H1 (cell line): ENCODE measurements at regions not wholly inside any gene's neighbourhood (a gene's known extent, or its start where the extent isn't known, plus 50 kb on each side); places are given as distances from the start of the nearest gene placed in this dataset.

ENCODE experiments used
- CTCF ChIA-PET: fragments of 300-600 bp; sonication (Branson Sonifier 250); formaldehyde crosslinking; loops from one replicate; lab custom pipeline; 2021; ENCODE audit not compliant: partially characterized antibody; lab: Charles Lee
- POLR2A ChIA-PET: fragments of 300-600 bp; sonication (Branson Sonifier 250); formaldehyde crosslinking; loops from one replicate; lab custom pipeline; 2021; ENCODE audit warnings: inconsistent platforms; ENCODE audit not compliant: partially characterized antibody; lab: Charles Lee
- DNase-seq, 2 experiments: peaks; one replicate each; pipeline versions ENCODE4 v3.0.0 to v3.0.0-alpha.2; 2010 to 2022; ENCODE audit warnings: low spot score in 2 of 2, low read depth in 1 of 2, mixed read lengths in 1 of 2
- FAIRE-seq: peaks from 2 replicates; lab custom pipeline; 2011; peaks lifted over from hg19 to GRCh38; lab: Jason Lieb, UNC
- H2AFZ ChIP-seq: 2 replicates; pipeline ENCODE4 v1.8.1; 2012; ENCODE audit warnings: low read length, inconsistent platforms
- H2AK5ac ChIP-seq: 2 replicates; pipeline ENCODE4 v1.6.1; 2013; ENCODE audit warnings: low read depth, low read length
- H2BK120ac ChIP-seq: replicated peaks from 2 replicates; pipeline ENCODE3; 2013; ENCODE audit warnings: low read depth, low read length, inconsistent platforms
- H2BK12ac ChIP-seq: 2 replicates; pipeline ENCODE4 v1.6.1; 2013; ENCODE audit warnings: low read depth, low read length
- H2BK15ac ChIP-seq: 2 replicates; pipeline ENCODE4 v1.6.1; 2013; ENCODE audit warnings: low read length
- H2BK20ac ChIP-seq: 2 replicates; pipeline ENCODE4 v1.6.1; 2013; ENCODE audit warnings: low read length
- H2BK5ac ChIP-seq: 2 replicates; pipeline ENCODE4 v1.6.1; 2013; ENCODE audit warnings: low read depth, low read length
- H3K14ac ChIP-seq: 2 replicates; pipeline ENCODE4 v1.6.1; 2013; ENCODE audit warnings: inconsistent platforms; ENCODE audit not compliant: insufficient read length
- H3K18ac ChIP-seq: 2 replicates; pipeline ENCODE4 v1.6.1; 2013; ENCODE audit warnings: low read length; ENCODE audit errors: extremely low read depth
- H3K23ac ChIP-seq: 2 replicates; pipeline ENCODE4 v1.6.1; 2013; ENCODE audit warnings: inconsistent platforms; ENCODE audit not compliant: insufficient read length
- H3K23me2 ChIP-seq: 2 replicates; pipeline ENCODE4 v1.6.1; 2013; ENCODE audit warnings: low read depth, low read length
- H3K27ac ChIP-seq: 2 replicates; pipeline ENCODE4 v1.6.1; 2011; ENCODE audit warnings: low read depth, low read length, inconsistent platforms
- H3K27me3 ChIP-seq, 4 experiments: replicated peaks in 1 of 4; 1 replicate in 1 of 4; 2 replicates in 3 of 4; pipeline versions ENCODE4 v1.6.1 to v1.8.1; 2011 to 2013; ENCODE audit warnings: low read length in 3 of 4, mild to moderate bottlenecking in 3 of 4, inconsistent platforms in 2 of 4, mixed read lengths in 2 of 4, moderate library complexity in 1 of 4; ENCODE audit not compliant: control insufficient read depth in 3 of 4, insufficient read depth in 3 of 4; ENCODE audit errors: extremely low read depth in 1 of 4
- H3K36me3 ChIP-seq, 4 experiments: 2 replicates each; pipeline versions ENCODE4 v1.6.1 to v1.8.1; 2011 to 2013; ENCODE audit warnings: mild to moderate bottlenecking in 4 of 4, low read length in 3 of 4, moderate library complexity in 2 of 4, control low read depth in 1 of 4, inconsistent platforms in 1 of 4; ENCODE audit not compliant: insufficient read depth in 4 of 4, control insufficient read depth in 2 of 4
- H3K4ac ChIP-seq: replicated peaks from 2 replicates; pipeline ENCODE3; 2013; ENCODE audit warnings: low read length, low read depth, mixed read lengths, inconsistent platforms; ENCODE audit not compliant: insufficient read length
- H3K4me1 ChIP-seq, 4 experiments: replicated peaks in 1 of 4; 1 replicate in 1 of 4; 2 replicates in 3 of 4; pipeline versions ENCODE4 v1.6.1 to v1.8.1; 2011 to 2013; ENCODE audit warnings: low read length in 3 of 4, inconsistent platforms in 2 of 4, mixed read lengths in 1 of 4; ENCODE audit not compliant: insufficient read depth in 4 of 4, control insufficient read depth in 3 of 4
- H3K4me2 ChIP-seq, 2 experiments: 2 replicates each; pipeline versions ENCODE4 v1.6.1 to v1.8.1; 2011 to 2013; ENCODE audit warnings: low read depth in 2 of 2, low read length in 2 of 2, control low read depth in 1 of 2, inconsistent platforms in 1 of 2, mild to moderate bottlenecking in 1 of 2; ENCODE audit not compliant: insufficient read depth in 1 of 2
- H3K4me3 ChIP-seq, 4 experiments: fragments of 200-600, 300-600 bp in 1 of 4; sonication (generic), shearing (Covaris generic), sonication (Bioruptor Twin) in 1 of 4; 2 replicates each; pipeline versions ENCODE4 v1.5.1 to v1.8.1; 2011 to 2016; ENCODE audit warnings: low read length in 4 of 4, low read depth in 3 of 4, control low read depth in 2 of 4, inconsistent platforms in 2 of 4, mild to moderate bottlenecking in 2 of 4, mixed read lengths in 1 of 4, moderate library complexity in 1 of 4; ENCODE audit not compliant: insufficient read depth in 2 of 4; ENCODE audit errors: extremely low read depth in 1 of 4
- H3K56ac ChIP-seq: replicated peaks from 2 replicates; pipeline ENCODE3; 2013; ENCODE audit warnings: low read depth, mild to moderate bottlenecking, mixed read lengths, low read length, inconsistent platforms; ENCODE audit not compliant: insufficient read length
- H3K79me1 ChIP-seq: 2 replicates; pipeline ENCODE4 v1.6.1; 2013; ENCODE audit warnings: low read depth, low read length, control low read depth
- H3K79me2 ChIP-seq, 2 experiments: 2 replicates each; pipeline versions ENCODE4 v1.6.1 to v1.8.1; 2012 to 2013; ENCODE audit warnings: low read length in 2 of 2, mild to moderate bottlenecking in 2 of 2, inconsistent platforms in 1 of 2; ENCODE audit not compliant: insufficient read depth in 2 of 2, control insufficient read depth in 1 of 2
- H3K9ac ChIP-seq, 4 experiments: replicated peaks in 1 of 4; 1 replicate in 1 of 4; 2 replicates in 3 of 4; pipeline versions ENCODE4 v1.6.1 to v1.8.1; 2011 to 2013; ENCODE audit warnings: low read depth in 3 of 4, low read length in 3 of 4, control low read depth in 2 of 4, mild to moderate bottlenecking in 2 of 4, moderate library complexity in 2 of 4, inconsistent platforms in 1 of 4; ENCODE audit errors: extremely low read depth in 1 of 4
- H3K9me3 ChIP-seq, 2 experiments: 2 replicates each; pipeline versions ENCODE4 v1.6.1 to v1.8.1; 2012 to 2013; ENCODE audit warnings: mild to moderate bottlenecking in 2 of 2, moderate library complexity in 2 of 2, control low read depth in 1 of 2, inconsistent platforms in 1 of 2, low read depth in 1 of 2, low read length in 1 of 2, mixed read lengths in 1 of 2; ENCODE audit not compliant: insufficient read depth in 2 of 2
- H4K20me1 ChIP-seq, 2 experiments: replicated peaks in 1 of 2; 2 replicates each; pipeline versions ENCODE3 to v1.8.1; 2011 to 2013; ENCODE audit warnings: inconsistent platforms in 2 of 2, low read length in 2 of 2, mild to moderate bottlenecking in 1 of 2; ENCODE audit not compliant: insufficient read depth in 2 of 2, control insufficient read depth in 1 of 2
- H4K5ac ChIP-seq: 2 replicates; pipeline ENCODE4 v1.6.1; 2013; ENCODE audit warnings: low read length, low read depth, mixed read lengths, inconsistent platforms; ENCODE audit not compliant: insufficient read length
- H4K8ac ChIP-seq: 2 replicates; pipeline ENCODE4 v1.8.0; 2013; ENCODE audit warnings: mild to moderate bottlenecking, moderate library complexity, low read length, inconsistent platforms; ENCODE audit not compliant: insufficient read depth; ENCODE audit errors: extremely low read depth
- H4K91ac ChIP-seq: replicated peaks from 2 replicates; pipeline ENCODE3; 2013; ENCODE audit warnings: low read length, mixed read lengths, inconsistent platforms; ENCODE audit not compliant: insufficient read length
- CREB1 ChIP-seq: IDR thresholded peaks from 2 replicates; pipeline ENCODE4 v1.6.1; 2012; ENCODE audit warnings: inconsistent platforms
- KDM5A ChIP-seq: fragments of 200-600 bp; IDR thresholded peaks from 2 replicates; pipeline ENCODE4 v1.7.1; 2012; ENCODE audit warnings: mild to moderate bottlenecking, low read length, inconsistent platforms, mixed read lengths
- NRF1 ChIP-seq: IDR thresholded peaks from 2 replicates; pipeline ENCODE4 v1.6.1; 2011; ENCODE audit warnings: mild to moderate bottlenecking, low read depth, low read length, improper control_type of control experiment
- POLR2AphosphoS5 ChIP-seq: IDR thresholded peaks from 2 replicates; pipeline ENCODE4 v1.6.1; 2011; ENCODE audit warnings: low read depth, low read length
- RAD21 ChIP-seq, 2 experiments: IDR thresholded peaks in 1 of 2; conservative IDR thresholded peaks in 1 of 2; 2 replicates each; pipeline ENCODE4 v1.6.1; 2011; ENCODE audit warnings: low read depth in 2 of 2, low read length in 2 of 2, improper control_type of control experiment in 1 of 2, inconsistent platforms in 1 of 2, mild to moderate bottlenecking in 1 of 2, moderate library complexity in 1 of 2
- USF2 ChIP-seq: IDR thresholded peaks from 2 replicates; pipeline ENCODE4 v1.6.1; 2011; ENCODE audit warnings: low read length, improper control_type of control experiment
- WGBS, 2 experiments: shearing (Covaris generic) in 1 of 2; methylation state at CpG; one replicate each; pipeline versions ENCODE4 v1.1.6 to v1.1.7; 2013 to 2015; ENCODE audit warnings: low lambda C conversion rate in 2 of 2, mixed read lengths in 2 of 2, inconsistent platforms in 1 of 2, low coverage in 1 of 2, missing lambda C conversion rate in 1 of 2; ENCODE audit not compliant: insufficient replicate concordance in 2 of 2, insufficient coverage in 1 of 2, insufficient read length in 1 of 2; ENCODE audit errors: extremely low coverage in 1 of 2, missing lambda C conversion rate in 1 of 2; 5-methylcytosine and 5-hydroxymethylcytosine counted together

- Histone ChIP-seq H4K91ac (no peak overlapping the region), H2BK20ac (no peak overlapping the region), H3K79me1 (no peaks in the 10 kb centered on the region), H4K5ac (no peak overlapping the region), H2BK5ac (no peak overlapping the region), H3K9ac (no peak overlapping the region), H2BK15ac (no peak overlapping the region), H2AK5ac (no peak overlapping the region), H3K23me2 (no peaks in the 10 kb centered on the region), H3K9me3 (peaks cover 21 to 26% of the 10 kb centered on the region in 2 experiments; a peak in 3 of 4 replicates), H4K20me1 (no peaks in the 10 kb centered on the region), H3K14ac (no peak overlapping the region), H3K27me3 (no peaks in the 10 kb centered on the region), H3K4me3 (no peak overlapping the region), H3K4ac (no peak overlapping the region), H3K79me2 (no peaks in the 10 kb centered on the region), H3K4me1 (no peaks in the 10 kb centered on the region), H3K4me2 (no peak overlapping the region), H4K8ac (no peak overlapping the region), H3K36me3 (peaks cover 0 to 3% (median 0%) of the 10 kb centered on the region in 4 experiments; a peak in 1 of 8 replicates), H3K56ac (no peak overlapping the region), H3K27ac (no peak overlapping the region), H2AFZ (no peak overlapping the region), H3K18ac (no peak overlapping the region), H2BK120ac (no peak overlapping the region), H3K23ac (no peak overlapping the region), H2BK12ac (no peak overlapping the region)
- FAIRE-seq, result no peak
- ChIA-PET POLR2A (no interaction called here), CTCF (interaction anchor here (1.8 kb wide), 1 partner anchor 9 kb away, joined by 4 read pairs; no protein-coding TSS in a partner anchor)
- WGBS, 2 experiments, result 94% methylated on average over 7 of the region's 7 CpGs; no CpG with 5 or more reads in 1 of the 2 experiments
- TF ChIP-seq NRF1 (no peak), RAD21 (IDR thresholded peaks at IDR 0.05 in 1 of 2, conservative IDR thresholded peaks at IDR 0.05 in 1 of 2; ENCODE audit: low read depth in 2 of 2, low read length in 2 of 2) (no peak), KDM5A (no peak), CREB1 (no peak), USF2 (no peak), POLR2AphosphoS5 (no peak)
- no peak for DNase-seq
Measured at GRCh38 chr13:40878823-40879222, 89.4 kb downstream of the SLC25A15 start.
